Neutrophil (primary cell): ENCODE measurements at regions not wholly inside any gene's neighbourhood (a gene's known extent, or its start where the extent isn't known, plus 50 kb on each side); places are given as distances from the start of the nearest gene placed in this dataset.

Experiments used
- H3K27ac ChIP-seq: fragments of 200-600 bp; sonication (generic); 2 replicates; pipeline ENCODE4 v1.5.1; 2016; ENCODE audit warnings: mild to moderate bottlenecking, moderate library complexity
- H3K27me3 ChIP-seq: fragments of 200-600 bp; sonication (generic); 2 replicates; pipeline ENCODE4 v1.6.0; 2016; ENCODE audit warnings: mild to moderate bottlenecking
- H3K36me3 ChIP-seq: fragments of 200-600 bp; sonication (generic); 2 replicates; pipeline ENCODE4 v1.5.1; 2017
- H3K4me1 ChIP-seq, 2 experiments: fragments of 200-600 bp in 1 of 2; sonication (generic) in 1 of 2; 1 replicate in 1 of 2; 2 replicates in 1 of 2; pipeline versions ENCODE4 v1.5.1 to v1.6.1; 2013 to 2016; ENCODE audit warnings: low read depth in 1 of 2, low read length in 1 of 2, mild to moderate bottlenecking in 1 of 2, moderate library complexity in 1 of 2; ENCODE audit not compliant: control insufficient read depth in 1 of 2, insufficient read depth in 1 of 2
- H3K4me3 ChIP-seq, 2 experiments: fragments of 200-600 bp in 1 of 2; sonication (generic) in 1 of 2; 1 replicate in 1 of 2; 2 replicates in 1 of 2; pipeline ENCODE4 v1.5.1; 2013 to 2016; ENCODE audit warnings: low read depth in 1 of 2, low read length in 1 of 2, mild to moderate bottlenecking in 1 of 2, moderate library complexity in 1 of 2
- H3K9me3 ChIP-seq: fragments of 200-600 bp; sonication (generic); 2 replicates; pipeline ENCODE4 v1.5.1; 2016
- CTCF ChIP-seq: fragments of 200-600 bp; sonication (generic); IDR thresholded peaks from 2 replicates; pipeline ENCODE4 v1.5.1; 2016; ENCODE audit warnings: antibody characterized with exemption

GRCh38 chr1:55526716-55527115 lies 311.6 kb upstream of the USP24 start:
- Histone ChIP-seq H3K36me3 (no peaks in the 10 kb centered on the region), H3K4me3 (no peak overlapping the region), H3K4me1 (no peaks in the 10 kb centered on the region), H3K27ac (no peak overlapping the region), H3K9me3 (no peaks in the 10 kb centered on the region), H3K27me3 (peaks cover 10% of the 10 kb centered on the region)
- TF ChIP-seq CTCF: no peak

GRCh38 chr1:55524006-55524405 lies 308.8 kb upstream of the USP24 start:
- no peak overlapping the region for H3K4me3 ChIP-seq
- no peak overlapping the region for H3K27ac ChIP-seq
- no peaks in the 10 kb centered on the region for H3K36me3 ChIP-seq
- H3K9me3 ChIP-seq: no peaks in the 10 kb centered on the region
- peaks cover 7% of the 10 kb centered on the region for H3K27me3 ChIP-seq
- H3K4me1 ChIP-seq: no peaks in the 10 kb centered on the region
- TF ChIP-seq CTCF: no peak

- Histone ChIP-seq H3K4me1 (no peaks in the 10 kb centered on the region), H3K9me3 (no peaks in the 10 kb centered on the region), H3K4me3 (no peak overlapping the region), H3K27ac (no peak overlapping the region), H3K27me3 (no peaks in the 10 kb centered on the region), H3K36me3 (no peaks in the 10 kb centered on the region)
- no peak for TF ChIP-seq CTCF
Observed at GRCh38 chr1:55522982-55523381, 307.8 kb upstream of the USP24 start.

- TF ChIP-seq CTCF: no peak
- Histone ChIP-seq H3K9me3 (no peaks in the 10 kb centered on the region), H3K36me3 (no peaks in the 10 kb centered on the region), H3K4me3 (no peak overlapping the region), H3K27me3 (no peaks in the 10 kb centered on the region), H3K4me1 (no peaks in the 10 kb centered on the region), H3K27ac (no peak overlapping the region)
Observed at GRCh38 chr1:55522353-55522903, 307.3 kb upstream of the USP24 start.

- TF ChIP-seq CTCF: no peak
- Histone ChIP-seq H3K4me1 (no peaks in the 10 kb centered on the region), H3K36me3 (no peaks in the 10 kb centered on the region), H3K27me3 (peaks cover 5% of the 10 kb centered on the region), H3K4me3 (no peak overlapping the region), H3K27ac (no peak overlapping the region), H3K9me3 (no peaks in the 10 kb centered on the region)
Observed at GRCh38 chr1:55520861-55521260, 305.7 kb upstream of the USP24 start.
